ENCODE measurements at regions not wholly inside any gene's neighbourhood (a gene's known extent, or its start where the extent isn't known, plus 50 kb on each side); places are given as distances from the start of the nearest gene placed in this dataset.

- TF ChIP-seq CTCF (conservative IDR thresholded peaks at IDR 0.05 in 1 of 2, IDR thresholded peaks at IDR 0.05 in 1 of 2; ENCODE audit: low read depth in 1 of 2, low read length in 2 of 2) (no peak), EZH2 (IDR thresholded peaks at IDR 0.05; ENCODE audit: low read length, missing control alignments) (no peak)
These were observed 272.4 kb upstream of the COL8A1 start for GRCh38 chr3:99365979-99366378.
